WERI-Rb-1 (cell line): ENCODE measurements at regions not wholly inside any gene's neighbourhood (a gene's known extent, or its start where the extent isn't known, plus 50 kb on each side); places are given as distances from the start of the nearest gene placed in this dataset.

Experiments used
- DNase-seq: peaks from one replicate; pipeline ENCODE4 v3.0.0-alpha.2; 2020
- H3K27ac ChIP-seq: fragments of 250-450 bp; sonication (Bioruptor Pico); 2 replicates; pipeline ENCODE4 v1.5.1; 2020; ENCODE audit warnings: mild to moderate bottlenecking, moderate library complexity
- H3K27me3 ChIP-seq: fragments of 250-450 bp; sonication (Bioruptor Pico); 2 replicates; pipeline ENCODE4 v1.5.1; 2021; ENCODE audit warnings: mild to moderate bottlenecking, low read depth, moderate library complexity; ENCODE audit not compliant: insufficient read depth, severe bottlenecking
- H3K36me3 ChIP-seq: fragments of 250-450 bp; sonication (Bioruptor Pico); 2 replicates; pipeline ENCODE4 v1.5.1; 2020; ENCODE audit warnings: mild to moderate bottlenecking, moderate library complexity
- H3K4me3 ChIP-seq: 2 replicates; pipeline ENCODE4 v1.5.1; 2011; ENCODE audit warnings: low read depth, mild to moderate bottlenecking, control low read depth, low read length
- H3K9me3 ChIP-seq: fragments of 250-450 bp; sonication (Bioruptor Pico); 2 replicates; pipeline ENCODE4 v1.5.1; 2021; ENCODE audit warnings: mild to moderate bottlenecking, moderate library complexity; ENCODE audit not compliant: severe bottlenecking
- TF ChIP-seq, protein P1 (sequence below): IDR thresholded peaks from 2 replicates; pipeline ENCODE4 v1.5.1; 2011; ENCODE audit warnings: low read depth, mild to moderate bottlenecking, control low read depth, inconsistent platforms, low read length

DNA sequence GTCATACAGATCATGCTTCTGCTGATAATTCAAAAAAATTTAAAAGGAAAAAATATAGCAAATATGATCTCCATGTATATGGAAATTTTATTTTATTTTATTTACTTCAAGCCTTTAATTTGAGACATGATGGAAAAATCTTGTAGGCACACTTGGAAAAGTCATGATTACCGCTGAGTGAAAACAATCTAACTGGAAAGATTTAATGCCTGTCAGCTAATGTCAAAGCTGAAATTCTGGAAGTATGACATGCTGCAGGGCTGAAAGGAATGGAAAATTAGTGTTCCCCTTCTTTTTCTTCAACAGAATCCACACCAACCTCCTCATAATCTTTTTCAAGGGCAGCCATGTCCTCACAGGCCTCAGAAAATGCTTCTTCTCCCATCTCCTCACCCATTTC is 58.2 kb downstream of the RPRM start:
- Histone ChIP-seq H3K27me3 (no peaks in the 10 kb centered on the region), H3K36me3 (no peaks in the 10 kb centered on the region), H3K9me3 (no peaks in the 10 kb centered on the region), H3K27ac (no peak overlapping the region), H3K4me3 (no peak overlapping the region)
- no peak for DNase-seq
- TF ChIP-seq, protein P1, sequence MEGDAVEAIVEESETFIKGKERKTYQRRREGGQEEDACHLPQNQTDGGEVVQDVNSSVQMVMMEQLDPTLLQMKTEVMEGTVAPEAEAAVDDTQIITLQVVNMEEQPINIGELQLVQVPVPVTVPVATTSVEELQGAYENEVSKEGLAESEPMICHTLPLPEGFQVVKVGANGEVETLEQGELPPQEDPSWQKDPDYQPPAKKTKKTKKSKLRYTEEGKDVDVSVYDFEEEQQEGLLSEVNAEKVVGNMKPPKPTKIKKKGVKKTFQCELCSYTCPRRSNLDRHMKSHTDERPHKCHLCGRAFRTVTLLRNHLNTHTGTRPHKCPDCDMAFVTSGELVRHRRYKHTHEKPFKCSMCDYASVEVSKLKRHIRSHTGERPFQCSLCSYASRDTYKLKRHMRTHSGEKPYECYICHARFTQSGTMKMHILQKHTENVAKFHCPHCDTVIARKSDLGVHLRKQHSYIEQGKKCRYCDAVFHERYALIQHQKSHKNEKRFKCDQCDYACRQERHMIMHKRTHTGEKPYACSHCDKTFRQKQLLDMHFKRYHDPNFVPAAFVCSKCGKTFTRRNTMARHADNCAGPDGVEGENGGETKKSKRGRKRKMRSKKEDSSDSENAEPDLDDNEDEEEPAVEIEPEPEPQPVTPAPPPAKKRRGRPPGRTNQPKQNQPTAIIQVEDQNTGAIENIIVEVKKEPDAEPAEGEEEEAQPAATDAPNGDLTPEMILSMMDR = no peak

DNA sequence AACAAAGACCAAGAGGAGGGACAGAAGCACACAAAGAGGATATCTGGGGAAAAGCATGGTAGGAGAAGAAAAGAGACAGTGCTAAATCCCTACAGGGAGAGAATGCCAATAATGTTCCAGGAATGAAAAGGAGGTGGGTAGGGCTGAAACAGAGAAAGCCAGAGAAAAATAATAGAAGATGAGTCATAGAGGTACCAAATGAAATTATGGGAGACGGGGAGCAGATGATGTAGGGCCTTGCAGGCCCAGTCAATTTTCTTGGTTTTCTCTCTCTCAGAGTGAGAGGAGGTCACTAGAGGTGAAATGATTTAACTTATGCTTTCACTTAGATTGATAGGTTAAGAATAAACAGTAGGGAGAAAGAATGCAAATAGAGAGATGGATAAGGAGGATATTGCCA is 61.5 kb downstream of the RPRM start:
- TF ChIP-seq, protein P1 = no peak
- Histone ChIP-seq H3K9me3 (no peaks in the 10 kb centered on the region), H3K4me3 (no peak overlapping the region), H3K27ac (no peak overlapping the region), H3K27me3 (no peaks in the 10 kb centered on the region), H3K36me3 (no peaks in the 10 kb centered on the region)
- DNase-seq = no peak

DNA sequence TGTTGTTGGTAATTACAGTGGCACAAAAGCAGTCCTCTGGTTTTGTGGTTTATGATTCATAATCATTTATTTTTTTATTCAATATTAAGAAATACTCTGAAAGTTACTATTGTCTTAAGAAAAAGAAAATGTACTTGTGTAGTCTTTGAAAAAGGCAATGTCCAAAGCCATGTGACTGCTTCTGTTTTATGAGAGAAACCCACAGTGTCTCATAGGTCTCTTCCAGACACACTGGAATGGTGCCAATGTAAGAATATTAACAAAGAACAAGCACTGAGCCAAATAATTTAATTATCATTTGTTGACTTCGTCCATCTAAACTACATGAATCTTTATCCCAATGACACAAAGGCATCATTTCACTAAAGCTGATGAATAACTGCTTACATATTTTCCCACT is 62.5 kb downstream of the RPRM start:
- DNase-seq = no peak
- H3K27me3 ChIP-seq = no peaks in the 10 kb centered on the region
- TF ChIP-seq, protein P1 = no peak
- no peaks in the 10 kb centered on the region for H3K36me3 ChIP-seq
- H3K4me3 ChIP-seq = no peak overlapping the region
- no peak overlapping the region for H3K27ac ChIP-seq
- no peaks in the 10 kb centered on the region for H3K9me3 ChIP-seq

DNA sequence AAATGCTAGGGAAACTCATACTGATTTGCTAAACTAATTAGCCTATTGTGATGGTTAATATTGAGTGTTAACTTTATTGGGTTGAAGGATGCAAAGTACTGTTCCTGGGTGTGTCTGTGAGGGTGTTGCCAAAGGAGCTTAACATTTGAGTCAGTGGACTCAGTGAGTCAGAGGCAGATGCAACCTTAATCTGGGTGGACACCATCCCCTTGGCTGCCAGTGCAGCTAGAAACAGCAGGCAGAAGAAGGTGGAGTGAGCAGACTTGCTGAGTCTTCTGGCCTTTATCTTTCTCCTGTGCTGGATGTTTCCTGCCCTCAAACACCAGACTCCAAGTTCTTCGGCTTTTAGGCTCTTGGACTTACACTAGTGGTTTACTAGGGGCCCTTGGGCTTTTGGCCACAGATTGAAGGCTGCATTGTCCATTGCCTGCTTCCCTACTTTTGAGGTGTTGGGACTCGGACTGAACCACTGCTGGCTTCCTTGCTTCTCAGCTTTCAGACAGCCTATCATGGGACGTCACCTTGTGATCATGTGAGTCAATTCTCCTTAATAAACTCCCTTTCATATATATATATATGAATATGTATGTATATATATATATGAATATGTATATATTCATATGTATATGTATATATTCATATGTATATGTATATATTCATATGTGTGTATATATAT is 69.7 kb downstream of the RPRM start:
- no peaks in the 10 kb centered on the region for H3K27me3 ChIP-seq
- no peak overlapping the region for H3K4me3 ChIP-seq
- DNase-seq = peak; percentile 11

DNA sequence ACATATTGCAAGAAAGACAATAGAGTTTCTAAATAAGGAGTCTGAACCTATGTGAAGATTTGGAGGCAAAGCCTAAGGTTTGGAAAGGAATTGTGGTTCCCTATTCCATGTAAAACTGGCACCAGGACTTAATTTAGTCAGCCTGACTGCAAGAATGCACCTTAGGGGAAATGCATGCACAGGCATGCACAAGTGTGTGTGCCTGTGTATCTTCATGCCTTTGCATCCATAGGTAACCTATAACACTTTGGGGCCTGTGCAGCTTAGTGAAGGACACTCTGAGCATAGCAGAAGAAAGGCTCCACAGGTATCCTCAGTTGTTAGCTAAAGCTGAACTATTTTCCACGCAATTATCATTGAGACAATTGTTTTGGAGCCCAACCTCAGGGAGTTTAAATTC is 73.4 kb downstream of the RPRM start:
- no peaks in the 10 kb centered on the region for H3K9me3 ChIP-seq
- no peaks in the 10 kb centered on the region for H3K36me3 ChIP-seq
- H3K27ac ChIP-seq = no peak overlapping the region
- TF ChIP-seq, protein P1 = no peak
- no peaks in the 10 kb centered on the region for H3K27me3 ChIP-seq
- no peak for DNase-seq
- H3K4me3 ChIP-seq = no peak overlapping the region

More for the DNA sequence above, 69.7 kb downstream of the RPRM start:
- Histone ChIP-seq H3K9me3 (no peaks in the 10 kb centered on the region), H3K36me3 (no peaks in the 10 kb centered on the region), H3K27ac (no peak overlapping the region)
- TF ChIP-seq, protein P1 = no peak

DNA sequence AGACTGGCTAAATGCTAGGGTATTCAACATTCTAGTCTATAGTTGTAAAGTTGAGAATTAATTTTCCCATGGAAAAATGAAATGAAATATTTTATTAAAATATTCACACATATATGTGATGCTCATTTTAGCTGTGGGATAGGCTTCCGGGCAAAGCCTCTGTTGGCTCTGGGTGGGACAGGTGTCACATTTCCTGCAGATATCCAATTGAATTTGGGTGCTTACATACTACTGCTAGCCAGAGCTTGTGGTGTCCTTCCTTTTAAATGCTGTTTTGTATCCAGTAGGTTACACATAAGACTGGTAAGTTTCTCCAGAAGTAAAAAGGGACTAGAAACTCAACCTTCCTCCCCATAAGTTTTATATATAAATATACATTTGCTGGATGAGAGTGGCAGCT is 73.8 kb downstream of the RPRM start:
- H3K4me3 ChIP-seq = no peak overlapping the region
- H3K27me3 ChIP-seq = no peaks in the 10 kb centered on the region
- no peak overlapping the region for H3K27ac ChIP-seq
- H3K9me3 ChIP-seq = no peaks in the 10 kb centered on the region
- no peak for DNase-seq
- no peaks in the 10 kb centered on the region for H3K36me3 ChIP-seq
- TF ChIP-seq, protein P1 = no peak
